VCaP (cell line): ENCODE measurements at regions not wholly inside any gene's neighbourhood (a gene's known extent, or its start where the extent isn't known, plus 50 kb on each side); places are given as distances from the start of the nearest gene placed in this dataset.

Source experiments
- H3K27ac ChIP-seq: fragments of 450-650 bp; 2 replicates; pipeline ENCODE4 v1.5.1; 2017
- CTCF ChIP-seq: fragments of 450-650 bp; conservative IDR thresholded peaks from 2 replicates; pipeline ENCODE4 v1.5.1; 2017; ENCODE audit warnings: mild to moderate bottlenecking, moderate library complexity

DNA sequence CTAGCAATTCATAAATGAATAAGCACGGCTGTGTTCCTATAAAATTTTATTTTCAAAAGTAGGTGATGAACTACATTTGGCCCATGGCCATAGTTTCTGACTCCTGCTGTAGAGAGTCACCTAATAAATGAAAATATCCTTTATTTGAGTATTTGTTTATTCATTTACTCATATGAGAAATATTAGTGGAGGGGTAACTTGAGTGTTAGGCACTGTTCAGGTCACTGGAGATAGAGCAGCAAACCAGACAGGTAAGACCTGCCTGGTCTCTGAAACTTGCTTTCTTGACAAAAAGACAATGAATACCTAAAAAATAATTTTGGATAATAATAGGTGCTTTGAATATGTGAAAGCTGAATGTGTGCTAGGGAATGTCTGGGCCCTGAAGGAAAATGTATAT, 68.8 kb downstream of the YIPF5 start:
- H3K27ac ChIP-seq: peak overlapping the region; percentile 68
- no peak for TF ChIP-seq CTCF

- H3K27ac ChIP-seq: peak overlapping the region; percentile 68
- no peak for TF ChIP-seq CTCF
Observed at GRCh38 chr5:144102361-144102760, 68.1 kb downstream of the YIPF5 start.

DNA sequence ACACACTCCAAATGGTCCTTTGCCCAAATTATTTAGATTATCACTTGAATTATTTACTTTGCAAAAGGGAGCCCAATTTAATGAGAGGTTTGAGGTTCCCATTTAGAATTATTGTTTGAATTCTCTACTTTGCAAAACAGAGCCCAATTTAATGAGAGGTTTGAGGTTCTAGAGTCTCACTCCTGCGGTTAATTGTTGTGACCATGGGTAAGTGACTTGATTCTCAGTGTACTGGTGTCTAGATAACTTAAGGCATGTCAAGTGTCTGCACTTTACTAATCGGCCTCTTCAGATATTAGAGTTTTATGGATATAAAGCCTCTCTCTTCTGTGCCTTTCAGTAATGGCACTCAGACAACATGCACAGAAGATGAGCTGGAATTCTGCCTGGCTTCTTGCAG, 67.5 kb downstream of the YIPF5 start:
- TF ChIP-seq CTCF: no peak
- H3K27ac ChIP-seq: peak overlapping the region; percentile 68

DNA sequence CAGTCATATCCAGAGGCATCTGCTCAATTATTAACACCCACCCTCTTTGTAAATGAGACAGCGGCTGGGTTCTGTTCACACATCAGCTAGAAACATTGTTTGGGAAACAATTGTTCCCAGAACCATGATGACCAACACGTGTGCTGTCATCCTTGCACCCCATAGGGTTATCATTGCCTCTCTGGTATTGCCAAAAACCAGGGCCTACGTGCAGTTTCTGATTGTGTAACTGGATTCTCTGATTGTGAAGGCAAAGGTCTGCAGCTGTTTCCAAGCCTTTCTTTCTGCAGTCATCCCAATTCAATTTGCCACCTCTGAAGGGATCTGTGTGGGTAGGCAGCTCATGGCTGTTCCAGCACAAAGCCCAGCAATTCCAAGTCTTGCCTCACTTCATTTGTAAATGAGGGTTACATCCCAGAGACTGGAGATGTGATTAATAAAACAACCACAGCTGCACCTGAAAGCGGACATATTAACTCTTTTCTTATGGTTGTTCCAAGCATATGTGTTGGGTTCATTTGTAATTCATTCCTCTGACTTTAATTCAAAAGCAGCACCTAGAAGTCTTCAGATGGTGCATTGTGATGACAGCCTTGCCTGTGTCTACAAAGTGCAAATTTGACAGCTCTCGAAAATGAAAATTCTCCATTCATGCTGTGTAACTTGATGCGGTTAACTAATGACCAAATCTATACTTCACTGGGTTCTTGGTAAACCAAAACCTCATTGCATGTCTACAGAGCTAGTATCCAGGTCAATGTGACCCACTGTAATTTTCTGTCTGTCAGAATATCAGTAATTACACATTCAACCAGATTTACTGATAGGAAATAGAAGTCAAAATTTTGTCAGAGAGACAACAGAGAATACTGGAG, 66.6 kb downstream of the YIPF5 start:
- peak overlapping the region; percentile 68 for H3K27ac ChIP-seq

DNA sequence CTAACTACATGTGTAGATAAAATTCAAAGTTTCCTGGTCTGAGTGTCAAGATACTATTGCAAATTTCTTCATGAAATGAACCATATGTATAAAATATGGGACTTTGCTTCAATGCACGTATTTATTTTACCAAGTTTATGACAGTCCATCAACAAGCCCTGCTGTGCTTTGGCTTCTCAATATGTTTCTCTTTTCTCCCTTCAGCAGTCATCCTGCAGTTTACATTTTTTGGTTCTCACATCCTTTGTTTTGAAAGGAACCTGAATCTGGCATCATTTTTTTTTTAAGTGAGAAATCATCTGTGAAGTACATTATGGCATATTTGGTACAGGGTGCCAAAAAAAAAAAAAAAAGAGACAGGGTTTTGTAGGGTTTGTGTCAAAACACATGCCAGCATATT, 65.1 kb downstream of the YIPF5 start:
- TF ChIP-seq CTCF: no peak
- no peak overlapping the region for H3K27ac ChIP-seq

More for the DNA sequence above, 66.6 kb downstream of the YIPF5 start:
- TF ChIP-seq CTCF: no peak

GRCh38 chr5:144108131-144108530, 62.3 kb downstream of the YIPF5 start:
- no peak overlapping the region for H3K27ac ChIP-seq
- TF ChIP-seq CTCF: no peak
